ENCODE measurements at regions not wholly inside any gene's neighbourhood (a gene's known extent, or its start where the extent isn't known, plus 50 kb on each side); places are given as distances from the start of the nearest gene placed in this dataset.

- TF ChIP-seq CTCF (IDR thresholded peaks at IDR 0.05) (no peak), POLR2A (IDR thresholded peaks at IDR 0.05) (no peak)
These were observed 110.3 kb upstream of the ESRRG start for GRCh38 chr1:216833509-216833908.
